GM12864 (cell line): ENCODE measurements at regions not wholly inside any gene's neighbourhood (a gene's known extent, or its start where the extent isn't known, plus 50 kb on each side); places are given as distances from the start of the nearest gene placed in this dataset.

Experiments
- DNase-seq: peaks from one replicate; pipeline ENCODE4 v3.0.0-alpha.2; 2011; ENCODE audit warnings: low read depth
- H3K4me3 ChIP-seq: 2 replicates; pipeline ENCODE4 v1.5.1; 2011; ENCODE audit warnings: mild to moderate bottlenecking, low read depth, low read length, control low read depth
- CTCF ChIP-seq: IDR thresholded peaks from 2 replicates; pipeline ENCODE4 v1.5.1; 2011; ENCODE audit warnings: low read depth, mild to moderate bottlenecking, moderate library complexity, low read length, control low read depth, inconsistent platforms; ENCODE audit errors: missing control alignments

DNA sequence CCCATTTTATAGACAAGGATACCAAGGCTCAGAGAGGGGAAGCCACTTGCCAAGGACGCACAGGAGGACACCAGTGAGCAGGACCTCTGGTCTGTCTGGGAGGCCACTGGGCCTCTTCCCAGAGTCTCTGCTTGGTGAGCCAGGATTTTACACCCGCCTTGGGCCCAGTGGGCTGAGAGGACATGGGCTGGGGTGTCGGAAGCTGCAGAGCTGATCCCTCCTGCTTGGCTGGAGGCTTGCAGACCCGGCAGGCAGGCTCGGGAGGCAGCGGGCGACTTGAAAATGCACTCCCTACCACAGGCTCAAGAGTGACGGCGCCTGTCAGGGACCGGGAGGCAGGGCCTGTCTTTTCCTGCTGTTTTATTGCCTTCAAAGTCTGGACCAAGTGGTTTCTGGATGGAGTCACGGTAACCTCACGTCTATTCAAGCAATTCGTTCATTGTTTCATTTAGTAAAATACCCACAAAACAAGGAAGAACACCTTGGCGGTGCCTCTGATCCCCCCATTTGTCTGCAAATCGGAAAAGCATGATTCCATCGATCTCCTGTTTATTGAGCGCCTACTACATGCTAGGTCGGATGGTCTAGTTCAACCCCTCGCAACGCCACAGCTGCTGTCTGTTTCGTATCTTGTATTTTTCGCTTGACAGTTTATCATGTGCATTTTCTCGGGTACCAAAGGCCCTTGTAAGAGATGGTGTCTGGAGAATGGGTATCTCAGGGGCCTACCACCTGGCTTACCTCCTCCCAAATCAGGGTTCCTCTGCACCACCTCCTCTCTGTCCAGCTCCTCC lies 108.1 kb upstream of the IER5L start:
- DNase-seq = no peak
- TF ChIP-seq CTCF = no peak
- no peak overlapping the region for H3K4me3 ChIP-seq

DNA sequence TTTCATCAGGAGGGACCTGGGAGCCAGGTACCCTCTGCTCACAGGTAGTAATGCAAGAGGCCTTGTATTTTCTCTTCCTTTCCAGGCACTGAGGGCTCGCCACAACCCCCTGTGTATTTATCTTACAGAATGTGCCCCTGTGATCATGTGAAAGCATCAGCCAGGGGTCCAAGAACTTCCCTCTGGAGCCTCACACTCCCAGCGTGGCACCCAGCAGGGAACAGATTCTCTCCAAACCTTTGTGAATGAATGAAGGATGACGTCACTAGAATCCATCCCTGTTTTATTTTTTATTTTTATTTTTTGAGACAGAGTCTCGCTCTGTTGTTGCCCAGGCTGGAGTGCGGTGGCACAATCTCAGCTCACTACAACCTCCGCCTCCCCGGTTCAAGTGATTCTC lies 107.3 kb upstream of the IER5L start:
- no peak for TF ChIP-seq CTCF
- DNase-seq = no peak
- no peak overlapping the region for H3K4me3 ChIP-seq

DNA sequence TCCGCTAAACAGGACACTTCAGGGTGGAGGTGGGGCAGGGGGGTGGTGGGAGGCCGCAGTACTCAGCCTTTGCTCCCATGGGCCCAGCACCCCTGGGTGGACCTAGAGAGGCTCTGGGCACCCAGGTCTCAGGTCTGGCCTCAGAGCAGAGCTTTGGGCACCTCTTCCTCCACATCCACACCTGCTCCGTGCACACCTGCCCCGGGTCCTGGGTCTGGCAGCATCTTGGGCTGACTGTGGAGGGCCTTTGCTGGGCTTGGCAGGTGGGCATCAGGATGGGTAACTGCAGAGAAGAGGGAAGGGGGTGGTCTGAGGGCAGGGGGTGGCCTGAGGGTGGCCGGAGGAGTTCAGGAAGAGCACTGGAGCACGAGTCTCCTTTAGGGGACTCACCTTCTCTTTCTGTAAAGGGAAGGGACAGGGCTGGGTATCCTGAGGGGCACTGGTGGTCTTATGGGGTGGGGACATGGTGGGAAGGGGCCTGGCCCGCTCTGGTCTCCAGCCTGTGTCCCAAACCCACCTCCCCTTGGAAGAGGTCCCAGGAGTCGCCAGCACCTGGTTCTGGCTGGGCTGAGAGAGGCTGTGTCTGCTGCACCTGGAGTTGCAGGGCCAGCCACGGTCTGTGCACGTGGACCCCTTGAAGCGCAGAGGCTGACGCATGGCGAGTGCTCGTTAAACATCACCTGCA lies 106.7 kb upstream of the IER5L start:
- no peak overlapping the region for H3K4me3 ChIP-seq
- no peak for TF ChIP-seq CTCF
- DNase-seq = no peak

GRCh38 chr9:129283705-129284606 lies 105.9 kb upstream of the IER5L start:
- H3K4me3 ChIP-seq = no peak overlapping the region
- DNase-seq = no peak
- no peak for TF ChIP-seq CTCF

DNA sequence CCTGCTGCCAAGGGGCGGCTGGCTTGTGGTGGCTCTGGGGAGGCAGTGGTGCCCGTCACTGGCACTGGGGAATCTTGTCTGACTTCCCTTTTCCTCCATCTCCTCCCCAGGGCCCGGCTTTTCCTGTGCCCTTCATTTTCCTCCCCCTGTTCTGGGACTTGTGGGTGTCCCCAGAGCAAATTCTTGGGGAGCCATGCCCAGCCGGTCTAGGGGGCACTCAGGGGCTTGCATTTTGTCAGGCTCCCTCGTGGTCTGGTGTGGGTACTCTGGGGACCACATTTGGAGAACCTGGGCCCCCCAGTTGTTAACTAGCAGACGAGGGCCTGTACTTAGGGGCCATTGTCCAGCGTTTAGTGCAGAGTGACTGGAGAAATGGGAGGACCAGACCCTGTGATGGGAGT lies 105.2 kb upstream of the IER5L start:
- TF ChIP-seq CTCF = no peak
- no peak for DNase-seq
- no peak overlapping the region for H3K4me3 ChIP-seq

DNA sequence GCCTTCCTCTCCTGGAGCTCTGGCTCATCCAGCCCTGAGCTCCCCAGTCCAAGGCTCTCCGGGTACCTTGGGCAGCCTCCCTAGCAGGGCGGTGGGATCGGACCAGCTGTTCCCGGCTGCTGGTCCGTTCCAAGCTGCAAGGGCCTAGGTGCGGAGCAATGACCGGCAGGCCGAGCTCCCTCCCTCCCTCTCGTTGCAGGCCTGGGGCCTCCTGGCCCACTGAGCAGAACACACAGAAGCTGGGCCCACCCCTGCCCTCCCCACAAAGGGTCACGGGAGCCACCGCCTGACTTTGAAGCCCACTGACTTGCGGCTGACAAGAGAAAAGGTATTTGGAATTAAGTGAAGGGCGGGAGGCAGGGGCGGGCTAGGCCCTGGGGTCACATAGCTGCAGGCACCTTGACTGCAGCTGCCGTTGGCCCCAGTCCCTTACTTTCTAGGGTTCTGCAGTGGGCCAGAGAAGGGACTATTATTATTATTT lies 104.7 kb upstream of the IER5L start:
- no peak for TF ChIP-seq CTCF
- no peak for DNase-seq
- no peak overlapping the region for H3K4me3 ChIP-seq
